Pancreas (tissue), 10 donors: ENCODE measurements at regions not wholly inside any gene's neighbourhood (a gene's known extent, or its start where the extent isn't known, plus 50 kb on each side); places are given as distances from the start of the nearest gene placed in this dataset.
"Not testable (repeated sequence)": the region's sequence is repeated elsewhere in the genome, so short reads cannot be mapped to it uniquely, and the experiment has no call there.

ENCODE experiments used
- ATAC-seq, 4 donors: fragments of 200-7000 bp; cut with Tn5 transposase; one replicate each; pipeline versions ENCODE4 v1.8.0 to v1.9.1; 2020; ENCODE audit warnings: mild to moderate bottlenecking in 4 of 4, moderate library complexity in 4 of 4
- DNase-seq, 6 donors: peaks; one replicate each; pipeline ENCODE4 v3.0.0-alpha.2; 2020
- FAIRE-seq: peaks from 2 replicates; lab custom pipeline; 2012; peaks lifted over from hg19 to GRCh38; lab: Jason Lieb, UNC
- H3K27ac ChIP-seq, 4 donors: fragments of 200-600 bp; sonication (generic); 1 replicate in 3 of 4; 2 replicates in 1 of 4; pipeline versions ENCODE4 v1.5.0 to v1.8.0; 2020
- H3K27me3 ChIP-seq, 4 donors: fragments of 200-600 bp; one replicate each; pipeline ENCODE4 v1.8.0; 2021
- H3K36me3 ChIP-seq, 3 donors: fragments of 200-600 bp; sonication (generic) in 1 of 3; one replicate each; pipeline versions ENCODE4 v1.5.0 to v1.8.0; 2020 to 2021
- H3K4me1 ChIP-seq, 3 donors: fragments of 200-600 bp; one replicate each; pipeline ENCODE4 v1.8.0; 2021
- H3K4me3 ChIP-seq, 4 donors: fragments of 200-600 bp; sonication (generic) in 2 of 4; one replicate each; pipeline versions ENCODE4 v1.5.0 to v1.8.0; 2020 to 2021
- H3K9me3 ChIP-seq, 4 donors: fragments of 200-600 bp; one replicate each; pipeline ENCODE4 v1.8.0; 2021
- WGBS, 2 donors: extraction: QIAGEN DNeasy Blood & Tissue Kit; methylation state at CpG; one replicate each; pipeline ENCODE4 v1.1.7; 2013; 5-methylcytosine and 5-hydroxymethylcytosine counted together
- intact Hi-C, 3 donors: fragments of 100-400 bp; cut with DNase I; formaldehyde crosslinking; loops; one replicate each; pipeline versions ENCODE4 v1.11.1 to v1.14.2; 2022
- TF ChIP-seq, protein P1 (sequence below), 4 donors: fragments of 200-600 bp; sonication (generic) in 3 of 4; IDR thresholded peaks; one replicate each; pipeline versions ENCODE4 v1.5.0 to v1.8.0; 2021; ENCODE audit warnings: antibody characterized with exemption in 4 of 4
- donor health status: healthy with polysubstance abuse.
- donor health status: DM: no; HTN: no; CAD: no; lungs with moderate emphysema.
- donor health status: DM: no; HTN: no; CAD: no.
- donor health status: control.
- donor health status: control.
- donor health status: Bipolar disorder and iron deficiency.
- donor health status: DM: yes; HTN: yes; CAD: no.
- donor health status: DM: no; HTN: no; CAD: no.
- donor health status: DM: no; HTN: no; CAD: no.
- donor health status: DM: yes; HTN: yes; CAD: no.

DNA sequence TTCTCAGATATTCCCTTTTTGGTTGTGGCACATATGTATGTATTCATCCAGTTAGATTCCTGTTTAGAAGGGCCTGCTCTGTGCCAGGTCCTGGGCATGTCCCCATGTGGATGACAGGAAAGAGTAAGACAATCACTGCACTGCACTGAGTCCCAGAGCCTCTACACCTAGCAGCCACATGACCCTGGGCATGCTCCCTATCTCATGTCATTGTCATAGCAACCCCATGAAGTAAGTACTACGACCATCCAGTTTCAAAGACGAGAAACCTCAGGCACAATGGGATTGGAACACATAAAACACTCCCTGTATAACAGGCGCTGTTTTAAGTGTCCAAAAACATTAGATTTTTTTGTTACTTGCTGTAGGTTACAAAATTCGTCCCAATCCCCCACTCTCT lies 594.4 kb downstream of the UQCRFS1 start:
- H3K27ac ChIP-seq, result no peak overlapping the region
- WGBS, 2 donors, result 53 to 62% methylated on average over 4 of the region's 4 CpGs
- intact Hi-C loops, result no loop called here
- DNase-seq, result no peak
- TF ChIP-seq, protein P1, sequence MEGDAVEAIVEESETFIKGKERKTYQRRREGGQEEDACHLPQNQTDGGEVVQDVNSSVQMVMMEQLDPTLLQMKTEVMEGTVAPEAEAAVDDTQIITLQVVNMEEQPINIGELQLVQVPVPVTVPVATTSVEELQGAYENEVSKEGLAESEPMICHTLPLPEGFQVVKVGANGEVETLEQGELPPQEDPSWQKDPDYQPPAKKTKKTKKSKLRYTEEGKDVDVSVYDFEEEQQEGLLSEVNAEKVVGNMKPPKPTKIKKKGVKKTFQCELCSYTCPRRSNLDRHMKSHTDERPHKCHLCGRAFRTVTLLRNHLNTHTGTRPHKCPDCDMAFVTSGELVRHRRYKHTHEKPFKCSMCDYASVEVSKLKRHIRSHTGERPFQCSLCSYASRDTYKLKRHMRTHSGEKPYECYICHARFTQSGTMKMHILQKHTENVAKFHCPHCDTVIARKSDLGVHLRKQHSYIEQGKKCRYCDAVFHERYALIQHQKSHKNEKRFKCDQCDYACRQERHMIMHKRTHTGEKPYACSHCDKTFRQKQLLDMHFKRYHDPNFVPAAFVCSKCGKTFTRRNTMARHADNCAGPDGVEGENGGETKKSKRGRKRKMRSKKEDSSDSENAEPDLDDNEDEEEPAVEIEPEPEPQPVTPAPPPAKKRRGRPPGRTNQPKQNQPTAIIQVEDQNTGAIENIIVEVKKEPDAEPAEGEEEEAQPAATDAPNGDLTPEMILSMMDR (IDR thresholded peaks at IDR 0.05), result no peak
- FAIRE-seq, result no peak
- H3K4me3 ChIP-seq, result no peak overlapping the region
- H3K4me1 ChIP-seq, result no peaks in the 10 kb centered on the region
- H3K36me3 ChIP-seq, result no peaks in the 10 kb centered on the region
- H3K27me3 ChIP-seq, result no peaks in the 10 kb centered on the region
- ATAC-seq, result no peak
- H3K9me3 ChIP-seq, result no peaks in the 10 kb centered on the region

DNA sequence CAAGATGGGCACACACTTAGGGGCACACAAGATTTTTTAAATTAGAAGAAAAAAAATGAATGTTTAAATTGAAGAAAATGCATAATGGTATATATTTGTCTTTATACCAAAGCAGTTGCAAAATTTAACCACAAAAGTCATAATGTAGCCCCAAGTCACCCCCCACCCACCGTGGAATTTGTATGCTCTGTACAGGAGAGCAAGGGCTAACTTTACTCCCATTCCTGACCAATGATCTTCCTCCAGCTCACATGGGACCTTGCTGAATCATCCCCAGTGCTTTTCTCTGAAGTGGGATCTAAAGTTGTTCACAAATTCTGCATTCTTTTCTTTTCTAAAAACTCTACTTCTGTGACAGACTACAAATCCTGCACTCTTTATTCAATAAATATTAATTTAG lies 597.0 kb downstream of the UQCRFS1 start:
- H3K9me3 ChIP-seq, result no peaks in the 10 kb centered on the region
- H3K36me3 ChIP-seq, result no peaks in the 10 kb centered on the region
- H3K27me3 ChIP-seq, result no peaks in the 10 kb centered on the region
- H3K4me3 ChIP-seq, result no peak overlapping the region
- intact Hi-C loops, result no loop called here
- DNase-seq (no peak), FAIRE-seq (no peak), ATAC-seq (no peak)
- WGBS, 2 donors, result 55 to 67% methylated on average over 1 of the region's 1 CpG
- H3K4me1 ChIP-seq, result no peaks in the 10 kb centered on the region
- TF ChIP-seq, protein P1 (IDR thresholded peaks at IDR 0.05), result no peak
- H3K27ac ChIP-seq, result no peak overlapping the region

DNA sequence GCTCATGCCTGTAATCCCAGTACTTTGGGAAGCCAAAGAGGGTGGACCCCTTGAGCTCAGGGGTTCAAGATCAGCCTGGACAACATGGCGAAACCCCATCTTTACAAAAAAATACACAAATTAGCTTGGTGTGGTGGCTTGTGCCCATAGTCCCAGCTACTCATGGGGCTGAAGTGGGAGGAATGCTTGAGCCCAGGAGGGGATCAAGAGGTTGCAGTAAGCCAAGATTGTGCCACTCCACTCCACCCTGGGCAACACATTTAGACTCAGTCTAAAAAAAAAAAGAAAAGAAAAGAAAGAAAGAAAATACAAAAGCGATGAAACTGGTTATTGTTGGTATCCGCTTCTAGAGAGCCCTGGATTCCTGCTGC lies 597.4 kb downstream of the UQCRFS1 start:
- TF ChIP-seq, protein P1 (IDR thresholded peaks at IDR 0.05), result no peak
- H3K27ac ChIP-seq, result no peak overlapping the region
- DNase-seq (no peak), ATAC-seq (no peak), FAIRE-seq (no peak)
- 80 to 91% methylated on average over 3 of the region's 3 CpGs for WGBS, 2 donors
- intact Hi-C loops, result no loop called here
- no peaks in the 10 kb centered on the region for H3K27me3 ChIP-seq
- H3K9me3 ChIP-seq, result no peaks in the 10 kb centered on the region
- H3K4me3 ChIP-seq, result no peak overlapping the region
- H3K4me1 ChIP-seq, result no peaks in the 10 kb centered on the region
- H3K36me3 ChIP-seq, result no peaks in the 10 kb centered on the region

DNA sequence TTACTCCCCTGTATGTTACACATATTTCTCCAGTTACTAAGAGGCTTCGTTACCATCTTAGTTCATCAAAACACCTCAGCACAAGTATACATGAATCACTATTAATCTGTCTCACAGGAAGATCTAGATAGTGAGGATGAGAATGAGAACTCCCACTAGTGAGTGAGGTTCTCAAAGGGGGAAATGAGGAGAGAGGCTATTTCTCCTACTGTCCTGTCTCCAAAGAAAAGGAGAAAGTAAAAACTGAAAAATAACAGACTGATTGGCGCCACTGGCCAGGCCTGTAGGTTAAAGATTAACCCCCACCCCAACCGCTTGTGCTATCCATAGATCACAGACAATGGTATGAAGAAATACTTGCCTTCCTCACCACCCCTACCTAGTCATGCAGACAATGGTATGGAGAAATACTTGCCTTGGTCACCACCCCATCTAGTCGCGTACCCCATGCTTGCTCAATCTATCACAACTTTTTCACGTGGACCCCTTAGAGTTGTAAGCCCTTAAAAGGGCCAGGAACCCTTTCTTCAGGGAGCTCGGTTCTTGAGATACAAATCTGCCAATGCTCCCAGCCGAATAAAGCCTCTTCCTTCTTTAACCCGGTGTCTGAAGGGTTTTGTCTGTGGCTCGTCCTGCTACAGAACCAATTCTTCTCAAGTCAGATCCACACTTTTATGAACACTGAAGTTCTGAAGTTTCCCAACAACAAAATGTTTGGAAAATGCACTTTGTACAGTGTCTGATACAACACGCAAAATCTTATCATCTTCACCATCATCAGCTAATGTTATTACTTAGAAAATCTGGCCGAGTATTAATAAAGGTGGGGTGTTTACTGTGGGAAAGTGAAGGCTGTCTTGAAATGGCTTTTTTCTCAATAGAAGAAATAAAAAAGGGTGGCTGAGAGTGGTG lies 598.1 kb downstream of the UQCRFS1 start:
- no peaks in the 10 kb centered on the region for H3K9me3 ChIP-seq
- 74 to 76% methylated on average over 12 of the region's 12 CpGs for WGBS, 2 donors
- FAIRE-seq, result no peak
- intact Hi-C loops, result no loop called here
- no peaks in the 10 kb centered on the region for H3K27me3 ChIP-seq
- H3K4me3 ChIP-seq, result no peak overlapping the region
- TF ChIP-seq, protein P1 (IDR thresholded peaks at IDR 0.05), result no peak
- no peak for DNase-seq
- no peak for ATAC-seq
- no peaks in the 10 kb centered on the region for H3K4me1 ChIP-seq
- H3K36me3 ChIP-seq, result no peaks in the 10 kb centered on the region
- H3K27ac ChIP-seq, result no peak overlapping the region

DNA sequence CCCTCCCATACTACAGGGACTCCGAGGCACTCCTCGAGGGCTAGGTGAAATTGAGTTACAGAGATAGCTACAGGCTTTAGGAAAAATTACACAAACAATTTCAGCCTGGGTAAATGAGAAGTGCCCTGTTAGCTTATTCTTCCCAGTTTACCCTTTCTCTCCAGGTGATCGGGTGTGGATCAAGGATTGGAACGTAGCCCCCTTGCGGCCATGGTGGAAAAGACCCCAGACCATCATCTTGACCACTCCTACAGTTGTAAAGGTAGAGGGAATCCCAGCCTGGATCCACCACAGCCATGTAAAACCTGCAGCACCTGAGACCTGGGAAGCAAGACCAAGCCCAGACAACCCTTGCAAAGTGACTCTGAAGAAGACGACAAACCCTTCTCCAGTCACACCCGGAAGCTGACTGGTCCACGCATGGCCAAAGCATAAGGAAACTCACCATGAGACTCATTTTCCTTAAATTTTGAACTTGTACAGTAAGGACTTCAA lies 600.6 kb downstream of the UQCRFS1 start:
- 72 to 78% methylated on average over 8 of the region's 8 CpGs for WGBS, 2 donors
- H3K9me3 ChIP-seq, result no peaks in the 10 kb centered on the region
- TF ChIP-seq, protein P1 (IDR thresholded peaks at IDR 0.05), result no peak
- H3K4me1 ChIP-seq, result no peaks in the 10 kb centered on the region
- DNase-seq, result no peak
- FAIRE-seq, result no peak
- intact Hi-C loops, result no loop called here
- H3K36me3 ChIP-seq, result no peaks in the 10 kb centered on the region
- no peaks in the 10 kb centered on the region for H3K27me3 ChIP-seq
- no peak for ATAC-seq
- no peak overlapping the region for H3K27ac ChIP-seq
- H3K4me3 ChIP-seq, result no peak overlapping the region

DNA sequence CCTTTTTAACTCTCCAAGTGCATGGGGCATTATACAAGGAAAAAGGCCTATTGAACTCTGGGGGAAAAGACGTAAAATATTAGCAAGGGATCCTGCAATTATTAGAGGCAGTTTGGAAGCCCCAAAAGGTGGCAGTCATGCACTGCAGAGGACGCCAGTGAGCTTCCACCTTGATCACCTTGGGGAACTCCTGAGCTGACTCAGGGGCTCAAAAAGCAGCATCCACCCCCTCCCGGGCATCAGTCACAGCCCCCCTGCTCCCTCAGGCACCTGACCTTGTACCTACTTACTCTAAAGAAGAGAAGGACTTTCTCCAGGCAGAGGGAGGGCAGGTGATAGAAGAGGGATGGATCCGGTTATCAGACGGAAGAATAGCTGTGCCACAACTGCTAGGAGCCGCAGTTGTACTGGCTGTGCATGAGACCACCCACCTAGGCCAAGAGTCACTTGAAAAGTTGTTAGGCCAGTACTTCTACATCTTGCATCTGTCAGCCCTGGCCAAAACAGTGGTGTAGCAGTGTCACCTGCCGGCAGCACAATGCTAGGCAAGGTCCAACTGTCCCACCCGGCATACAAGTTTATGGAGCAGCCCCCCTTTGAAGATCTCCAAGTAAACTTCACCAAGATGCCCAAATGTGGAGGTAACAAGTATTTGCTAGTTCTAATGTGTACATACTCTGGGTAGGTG lies 601.6 kb downstream of the UQCRFS1 start:
- ATAC-seq, H3K27ac ChIP-seq, FAIRE-seq, H3K9me3 ChIP-seq, DNase-seq, H3K4me3 ChIP-seq, H3K27me3 ChIP-seq, H3K36me3 ChIP-seq, H3K4me1 ChIP-seq, intact Hi-C loops: not testable (repeated sequence)
- WGBS, 2 donors, result 73 to 80% methylated on average over 8 of the region's 8 CpGs
